ENCODE measurements at regions not wholly inside any gene's neighbourhood (a gene's known extent, or its start where the extent isn't known, plus 50 kb on each side); places are given as distances from the start of the nearest gene placed in this dataset.

GRCh38 chr6:81194374-81194773, 558.1 kb downstream of the TENT5A start:
- TF ChIP-seq POLR2A (IDR thresholded peaks at IDR 0.05) (no peak), POLR2AphosphoS5 (IDR thresholded peaks at IDR 0.05) (no peak)
- TF ChIP-seq, protein P1, sequence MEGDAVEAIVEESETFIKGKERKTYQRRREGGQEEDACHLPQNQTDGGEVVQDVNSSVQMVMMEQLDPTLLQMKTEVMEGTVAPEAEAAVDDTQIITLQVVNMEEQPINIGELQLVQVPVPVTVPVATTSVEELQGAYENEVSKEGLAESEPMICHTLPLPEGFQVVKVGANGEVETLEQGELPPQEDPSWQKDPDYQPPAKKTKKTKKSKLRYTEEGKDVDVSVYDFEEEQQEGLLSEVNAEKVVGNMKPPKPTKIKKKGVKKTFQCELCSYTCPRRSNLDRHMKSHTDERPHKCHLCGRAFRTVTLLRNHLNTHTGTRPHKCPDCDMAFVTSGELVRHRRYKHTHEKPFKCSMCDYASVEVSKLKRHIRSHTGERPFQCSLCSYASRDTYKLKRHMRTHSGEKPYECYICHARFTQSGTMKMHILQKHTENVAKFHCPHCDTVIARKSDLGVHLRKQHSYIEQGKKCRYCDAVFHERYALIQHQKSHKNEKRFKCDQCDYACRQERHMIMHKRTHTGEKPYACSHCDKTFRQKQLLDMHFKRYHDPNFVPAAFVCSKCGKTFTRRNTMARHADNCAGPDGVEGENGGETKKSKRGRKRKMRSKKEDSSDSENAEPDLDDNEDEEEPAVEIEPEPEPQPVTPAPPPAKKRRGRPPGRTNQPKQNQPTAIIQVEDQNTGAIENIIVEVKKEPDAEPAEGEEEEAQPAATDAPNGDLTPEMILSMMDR (IDR thresholded peaks at IDR 0.05), result no peak
